GM12878 (cell line): ENCODE measurements at regions not wholly inside any gene's neighbourhood (a gene's known extent, or its start where the extent isn't known, plus 50 kb on each side); places are given as distances from the start of the nearest gene placed in this dataset.

ENCODE experiments used
- ATAC-seq: fragments of 200-7000 bp; cut with Tn5 transposase; 3 replicates; pipeline ENCODE4 v1.9.1; 2020; ENCODE audit warnings: mild to moderate bottlenecking, moderate library complexity
- BruUV-seq: library from RNA; stranded (reverse); fragments of 400-500 nt; replicated peaks from 2 replicates; lab custom pipeline; 2021; lab: Mats Ljungman, UMichigan
- CTCF ChIA-PET: fragments of 300-600 bp; sonication (Branson Sonifier 250); formaldehyde crosslinking; extraction: SDS; loops from one replicate; lab custom pipeline; 2021; ENCODE audit warnings: inconsistent platforms; lab: Yijun Ruan, JAX
- POLR2A ChIA-PET: fragments of 350-600 bp; formaldehyde crosslinking; extraction: SDS; loops from one replicate; lab custom pipeline; 2021; ENCODE audit warnings: inconsistent platforms; lab: Charles Lee
- RAD21 ChIA-PET: fragments of 300-600 bp; sonication (Branson Sonifier 250); formaldehyde crosslinking; loops from one replicate; lab custom pipeline; 2023; ENCODE audit warnings: antibody characterized with exemption; ENCODE audit not compliant: unreplicated experiment; lab: Charles Lee
- SMC1A ChIA-PET: fragments of 300-600 bp; sonication (Branson Sonifier 250); formaldehyde crosslinking; loops from one replicate; lab custom pipeline; 2023; ENCODE audit not compliant: unreplicated experiment, uncharacterized antibody; lab: Charles Lee
- DNase-seq: peaks from one replicate; pipeline ENCODE4 v3.0.0-alpha.2; 2011; ENCODE audit warnings: low read depth, low spot score
- FAIRE-seq: peaks from 3 replicates; lab custom pipeline; 2011; peaks lifted over from hg19 to GRCh38; lab: Jason Lieb, UNC
- H2AFZ ChIP-seq: 2 replicates; pipeline ENCODE4 v1.6.0; 2011; ENCODE audit warnings: low read depth, low read length, control low read depth; ENCODE audit not compliant: control insufficient read depth
- H3K27ac ChIP-seq: 2 replicates; pipeline ENCODE4 v1.5.1; 2011; ENCODE audit warnings: control low read depth; ENCODE audit not compliant: control insufficient read depth, insufficient read depth
- H3K27me3 ChIP-seq, 2 experiments: replicated peaks in 1 of 2; 2 replicates each; pipeline versions ENCODE4 v1.6.0 to v1.6.1; 2011; ENCODE audit warnings: low read length in 1 of 2; ENCODE audit not compliant: control insufficient read depth in 2 of 2, insufficient read depth in 2 of 2
- H3K36me3 ChIP-seq, 2 experiments: 2 replicates each; pipeline ENCODE4 v1.5.1; 2011; ENCODE audit warnings: low read length in 1 of 2; ENCODE audit not compliant: control insufficient read depth in 2 of 2, insufficient read depth in 2 of 2
- H3K4me1 ChIP-seq: 2 replicates; pipeline ENCODE4 v1.6.1; 2011; ENCODE audit warnings: mild to moderate bottlenecking, low read length, moderate library complexity, mixed read lengths; ENCODE audit not compliant: control insufficient read depth, insufficient read depth
- H3K4me2 ChIP-seq: 2 replicates; pipeline ENCODE4 v1.6.0; 2011; ENCODE audit warnings: control low read depth; ENCODE audit not compliant: control insufficient read depth, insufficient read depth
- H3K4me3 ChIP-seq: fragments of 200-600 bp; sonication (generic); 2 replicates; pipeline ENCODE4 v1.5.1; 2016
- H3K79me2 ChIP-seq: 2 replicates; pipeline ENCODE4 v1.6.0; 2011; ENCODE audit warnings: low read length; ENCODE audit not compliant: control insufficient read depth, insufficient read depth
- H3K9ac ChIP-seq: 2 replicates; pipeline ENCODE4 v1.8.0; 2011; ENCODE audit warnings: low read length, control low read depth, mixed read lengths; ENCODE audit not compliant: control insufficient read depth, insufficient read depth
- H3K9me3 ChIP-seq: replicated peaks from 3 replicates; pipeline ENCODE4 v1.5.1; 2011; ENCODE audit warnings: mild to moderate bottlenecking, low read length; ENCODE audit not compliant: control insufficient read depth, insufficient read depth
- H4K20me1 ChIP-seq: 2 replicates; pipeline ENCODE4 v1.6.0; 2011; ENCODE audit not compliant: control insufficient read depth, insufficient read depth
- BACH1 ChIP-seq: fragments of 450-650 bp; IDR thresholded peaks from 2 replicates; pipeline ENCODE4 v1.6.1; 2017; ENCODE audit warnings: mild to moderate bottlenecking, borderline replicate concordance
- EGR1 ChIP-seq, 2 experiments: IDR thresholded peaks; 1 replicate in 1 of 2; 2 replicates in 1 of 2; pipeline ENCODE4 v1.6.1; 2011 to 2012; ENCODE audit warnings: low read depth in 2 of 2, low read length in 2 of 2, borderline replicate concordance in 1 of 2, mild to moderate bottlenecking in 1 of 2, moderate library complexity in 1 of 2
- IKZF1 ChIP-seq: fragments of 450-650 bp; conservative IDR thresholded peaks from 2 replicates; pipeline ENCODE4 v1.6.1; 2017; ENCODE audit warnings: antibody characterized with exemption, mild to moderate bottlenecking
- NR2F1 ChIP-seq: fragments of 450-650 bp; conservative IDR thresholded peaks from 2 replicates; pipeline ENCODE4 v1.6.1; 2017; ENCODE audit warnings: mild to moderate bottlenecking
- RAD51 ChIP-seq: fragments of 450-650 bp; IDR thresholded peaks from 2 replicates; pipeline ENCODE4 v1.6.1; 2016; ENCODE audit warnings: moderate library complexity, mild to moderate bottlenecking, inconsistent platforms
- RFX5 ChIP-seq: IDR thresholded peaks from 2 replicates; pipeline ENCODE4 v1.6.1; 2011; ENCODE audit warnings: low read depth, low read length, improper control_type of control experiment
- SMAD1 ChIP-seq: fragments of 450-650 bp; IDR thresholded peaks from 2 replicates; pipeline ENCODE4 v1.6.1; 2018; ENCODE audit warnings: mild to moderate bottlenecking, low read depth; ENCODE audit not compliant: partially characterized antibody
- ZNF687 ChIP-seq: fragments of 450-650 bp; IDR thresholded peaks from 2 replicates; pipeline ENCODE4 v1.6.1; 2017; ENCODE audit warnings: mild to moderate bottlenecking, moderate library complexity
- WGBS: methylation state at CpG from one replicate; pipeline ENCODE4 v1.1.6; 2016; ENCODE audit warnings: low lambda C conversion rate; ENCODE audit not compliant: insufficient replicate concordance, insufficient coverage; ENCODE audit errors: missing lambda C conversion rate; 5-methylcytosine and 5-hydroxymethylcytosine counted together
- in situ Hi-C: fragments of 300-500 bp; cut with MboI; formaldehyde crosslinking; loops from 9 replicates; pipeline ENCODE4 v1.14.3; 2018; ENCODE audit warnings: mixed read lengths
- intact Hi-C: fragments of 100-400 bp; cut with micrococcal nuclease; formaldehyde crosslinking; loops from one replicate; pipeline ENCODE4 v1.14.2; 2022; ENCODE audit not compliant: unreplicated experiment

- Histone ChIP-seq H3K27me3 (no peaks in the 10 kb centered on the region), H3K4me2 (no peak overlapping the region), H3K9ac (no peak overlapping the region), H3K4me3 (no peak overlapping the region), H3K9me3 (peaks cover 4% of the 10 kb centered on the region; the same call in 2 of the 3 replicates), H4K20me1 (no peaks in the 10 kb centered on the region), H3K4me1 (peaks cover 63% of the 10 kb centered on the region), H3K27ac (no peak overlapping the region), H2AFZ (no peak overlapping the region), H3K36me3 (no peaks in the 10 kb centered on the region), H3K79me2 (no peaks in the 10 kb centered on the region)
- ATAC-seq (no peak), FAIRE-seq (no peak)
- intact Hi-C loops, result no loop called here
- ChIA-PET POLR2A (interaction anchor here (0.6 to 2.8 kb wide), 6 partner anchors 26 to 54 kb away, joined by 3 to 10 read pairs (median 3); no protein-coding TSS in a partner anchor), CTCF (interaction anchor here (0.8 to 2.3 kb wide), 4 partner anchors 11 to 415 kb away, joined by 3 to 12 read pairs (median 4); no protein-coding TSS in a partner anchor), RAD21 (interaction anchor here (0.8 to 6.6 kb wide), 7 partner anchors 29 to 520 kb away, joined by 3 to 49 read pairs (median 3); no protein-coding TSS in a partner anchor), SMC1A (interaction anchor here (0.7 to 11.0 kb wide), 11 partner anchors 15 to 251 kb away, joined by 3 to 125 read pairs (median 12); no protein-coding TSS in a partner anchor)
- 82% methylated on average over 3 of the region's 3 CpGs for WGBS
- no TSS peak for BruUV-seq
- no peak for TF ChIP-seq SMAD1
- no peak for TF ChIP-seq IKZF1
- TF ChIP-seq, all 136 proteins: peak for 0
- in situ Hi-C loops, result no loop called here
- DNase-seq, result no peak
Measured at GRCh38 chr1:235019471-235019870, 109.2 kb downstream of the TOMM20 start.

- Histone ChIP-seq H3K4me2 (no peak overlapping the region), H3K9me3 (peaks cover 4% of the 10 kb centered on the region; the same call in 2 of the 3 replicates), H3K27ac (peak overlapping the region; percentile 24), H4K20me1 (no peaks in the 10 kb centered on the region), H3K4me3 (no peak overlapping the region), H3K36me3 (no peaks in the 10 kb centered on the region), H2AFZ (no peak overlapping the region; the same call in 1 of the 2 replicates), H3K27me3 (no peaks in the 10 kb centered on the region), H3K4me1 (peaks cover 63% of the 10 kb centered on the region), H3K9ac (no peak overlapping the region), H3K79me2 (no peaks in the 10 kb centered on the region)
- BruUV-seq, result no TSS peak
- ATAC-seq (no peak), DNase-seq (no peak), FAIRE-seq (peak; percentile 31)
- intact Hi-C loops, result no loop called here
- ChIA-PET POLR2A (interaction anchor here (0.9 to 3.1 kb wide), 8 partner anchors 16 to 315 kb away, joined by 3 to 17 read pairs (median 3); no protein-coding TSS in a partner anchor), CTCF (interaction anchor here (0.8 to 2.3 kb wide), 6 partner anchors 11 to 415 kb away, joined by 3 to 12 read pairs (median 3); no protein-coding TSS in a partner anchor), SMC1A (interaction anchor here (0.7 to 11.0 kb wide), 15 partner anchors 9 to 418 kb away, joined by 3 to 125 read pairs (median 3); no protein-coding TSS in a partner anchor), RAD21 (interaction anchor here (0.8 to 6.6 kb wide), 11 partner anchors 12 to 520 kb away, joined by 3 to 49 read pairs (median 4); no protein-coding TSS in a partner anchor)
- WGBS, result 31% methylated on average over 3 of the region's 3 CpGs
- in situ Hi-C loops, result no loop called here
- TF ChIP-seq ZNF687, result peak; percentile 61
- no peak for TF ChIP-seq BACH1
- peak; percentile 87 for TF ChIP-seq NR2F1
- no peak for TF ChIP-seq RFX5
- TF ChIP-seq EGR1 (IDR thresholded peaks at IDR 0.05; ENCODE audit: borderline replicate concordance in 1 of 2, low read depth in 2 of 2, low read length in 2 of 2), result peak in 1 of 2 experiments; percentile 90; a peak in 2 of 3 replicates
- TF ChIP-seq RAD51, result peak; percentile 26; the same call in 1 of the 2 replicates
Measured at GRCh38 chr1:235018720-235019444, 109.8 kb downstream of the TOMM20 start.
